HG03045 (cell line): ENCODE measurements at regions not wholly inside any gene's neighbourhood (a gene's known extent, or its start where the extent isn't known, plus 50 kb on each side); places are given as distances from the start of the nearest gene placed in this dataset.

Experiments used
- ATAC-seq: cut with Tn5 transposase; IDR thresholded peaks from one replicate; pipeline ENCODE4 v1.9.1; 2021; ENCODE audit warnings: mild to moderate bottlenecking, moderate library complexity; ENCODE audit not compliant: unreplicated experiment

DNA sequence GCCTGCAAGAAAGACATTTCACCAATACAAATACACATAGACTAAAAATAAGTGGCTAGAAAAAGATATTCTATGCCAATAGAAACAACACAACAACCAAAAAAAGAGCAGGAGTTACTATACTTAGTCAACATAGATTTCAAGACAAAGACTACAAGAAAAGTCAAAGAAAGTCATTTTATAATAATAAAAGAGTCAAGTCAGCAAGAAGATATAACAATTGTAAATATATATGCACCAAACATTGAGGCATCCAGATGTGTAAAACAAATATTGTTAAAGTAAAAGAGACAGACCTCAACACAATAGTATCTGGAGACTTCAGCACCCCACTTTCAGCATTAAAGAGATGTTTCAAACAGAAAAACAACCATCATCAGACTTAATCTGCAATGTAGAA, 104.6 kb downstream of the AMY1C start:
- no peak for ATAC-seq

DNA sequence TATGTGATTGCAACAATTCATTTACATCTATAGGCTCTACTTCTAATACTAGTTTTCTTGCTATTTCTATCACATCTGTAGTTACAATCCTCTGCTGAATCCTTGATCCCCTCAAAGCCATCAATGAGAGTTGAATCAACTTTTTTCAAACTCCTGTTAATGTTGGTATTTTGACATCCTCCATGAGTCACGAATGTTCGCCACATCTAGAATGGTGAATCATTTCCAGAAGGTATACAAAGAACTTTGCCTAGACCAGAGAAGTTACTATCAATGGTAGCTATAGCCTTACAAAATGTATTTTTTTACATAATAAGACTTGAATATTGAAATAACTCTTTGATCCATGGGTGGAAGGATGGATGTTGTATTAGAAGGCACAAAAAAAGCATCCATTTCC, 110.0 kb downstream of the AMY1C start:
- ATAC-seq, result no peak

GRCh38 chr1:103898576-103899345, 149.1 kb downstream of the AMY1C start:
- ATAC-seq, result no peak

DNA sequence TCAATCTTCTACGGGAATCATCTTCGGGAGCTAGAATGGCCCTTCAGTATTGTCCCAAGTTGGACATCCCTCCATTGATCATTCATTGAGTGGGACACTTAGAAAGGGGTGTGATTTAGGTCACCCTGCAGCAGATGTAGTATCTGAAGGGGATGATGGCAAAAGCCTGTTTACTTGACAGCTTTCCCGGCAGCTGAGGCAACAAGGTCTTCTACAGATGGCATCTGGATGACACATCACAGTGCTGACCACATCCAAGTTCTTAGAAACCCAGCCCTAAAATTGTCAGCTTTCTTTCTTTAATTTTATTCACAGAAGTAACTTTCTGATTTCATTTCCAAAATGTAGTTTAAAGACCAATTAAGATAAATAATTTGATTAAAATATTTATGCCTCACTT, 150.3 kb downstream of the AMY1C start:
- no peak for ATAC-seq

- ATAC-seq, result no peak
These were observed 151.4 kb downstream of the AMY1C start for GRCh38 chr1:103901072-103901471.

DNA sequence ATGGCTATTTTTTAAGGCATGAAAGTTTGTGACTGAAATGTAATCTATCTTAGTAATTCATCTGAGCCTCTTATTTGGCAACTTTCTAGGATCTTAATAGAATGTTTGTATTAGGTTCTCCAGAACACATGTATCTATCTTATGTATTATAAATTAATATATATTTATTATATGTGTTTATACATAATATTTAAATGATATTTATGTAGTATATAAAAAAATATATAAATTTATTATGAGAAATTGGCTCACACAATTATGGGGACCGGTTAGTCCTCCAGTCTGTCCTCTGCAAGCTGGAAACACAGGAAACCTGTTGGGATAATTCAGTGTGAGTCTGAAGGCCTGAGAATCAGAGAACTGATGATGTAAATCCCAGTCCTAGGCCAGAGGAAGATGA, 155.7 kb downstream of the AMY1C start:
- ATAC-seq, result no peak

GRCh38 chr1:103911450-103911849, 161.8 kb downstream of the AMY1C start:
- ATAC-seq, result no peak

- ATAC-seq, result no peak
These were observed 168.1 kb downstream of the AMY1C start for GRCh38 chr1:103917795-103918194.

- ATAC-seq, result no peak
These were observed 182.2 kb downstream of the AMY1C start for GRCh38 chr1:103931891-103932290.

- ATAC-seq, result no peak
These were observed 188.2 kb downstream of the AMY1C start for GRCh38 chr1:103937763-103938357.

GRCh38 chr1:103941086-103941485, 191.4 kb downstream of the AMY1C start:
- ATAC-seq, result no peak

DNA sequence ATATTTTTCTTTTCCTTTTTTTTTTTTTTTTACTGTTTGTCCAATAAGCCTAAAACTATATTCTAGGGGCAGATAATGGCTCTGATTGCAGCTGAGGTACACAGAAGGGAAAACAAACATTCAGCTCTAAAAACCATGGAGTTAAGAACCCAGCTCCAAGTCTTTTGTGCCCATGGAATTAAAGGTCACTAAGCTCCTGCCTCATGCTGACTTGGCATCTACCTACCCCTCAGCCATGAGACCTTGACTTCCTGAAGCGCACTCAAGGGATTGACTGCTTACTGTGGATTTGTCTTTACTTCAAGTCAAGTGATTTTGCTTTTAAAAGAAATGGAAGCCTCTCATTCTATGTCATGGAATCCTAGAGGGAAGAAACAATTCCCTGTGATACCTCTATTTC, 192.3 kb downstream of the AMY1C start:
- no peak for ATAC-seq

DNA sequence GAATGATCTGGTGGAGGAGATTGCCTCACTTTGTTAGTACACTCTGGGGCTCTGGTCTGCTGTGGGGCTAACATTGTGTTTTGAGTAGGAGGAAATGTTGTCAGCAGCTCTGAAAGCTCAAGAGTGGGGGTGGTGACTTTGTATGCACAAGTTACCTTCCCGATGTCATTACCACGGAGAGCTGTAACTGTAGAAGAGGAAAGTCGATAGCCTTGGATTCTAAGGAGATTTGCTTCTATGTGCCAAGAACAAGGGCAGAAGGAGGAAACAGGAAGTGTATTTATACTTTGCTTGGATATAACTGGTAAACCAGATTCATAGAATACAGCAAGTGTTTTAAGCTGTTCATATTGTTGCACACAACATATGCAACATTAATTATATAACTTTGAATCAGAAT, 196.1 kb downstream of the AMY1C start:
- ATAC-seq, result no peak

DNA sequence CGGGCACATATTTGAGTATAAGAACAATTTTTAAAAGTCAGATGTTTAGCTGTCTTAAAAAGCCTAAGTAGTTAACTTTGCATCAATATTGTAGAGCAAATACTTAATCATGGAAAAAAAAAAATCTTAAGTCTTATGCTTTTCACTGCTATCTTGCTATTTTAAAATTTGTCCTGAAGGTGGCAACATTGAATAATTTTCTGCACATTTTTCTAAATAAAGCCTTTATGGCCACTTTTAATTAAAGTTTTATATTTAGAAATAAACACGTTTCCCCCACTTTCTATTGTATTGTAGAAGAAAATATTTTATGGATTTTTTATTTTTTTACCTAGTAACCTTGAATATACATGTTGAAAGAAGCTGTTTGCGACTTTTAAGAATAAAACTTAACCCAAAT, 198.8 kb downstream of the AMY1C start:
- no peak for ATAC-seq

DNA sequence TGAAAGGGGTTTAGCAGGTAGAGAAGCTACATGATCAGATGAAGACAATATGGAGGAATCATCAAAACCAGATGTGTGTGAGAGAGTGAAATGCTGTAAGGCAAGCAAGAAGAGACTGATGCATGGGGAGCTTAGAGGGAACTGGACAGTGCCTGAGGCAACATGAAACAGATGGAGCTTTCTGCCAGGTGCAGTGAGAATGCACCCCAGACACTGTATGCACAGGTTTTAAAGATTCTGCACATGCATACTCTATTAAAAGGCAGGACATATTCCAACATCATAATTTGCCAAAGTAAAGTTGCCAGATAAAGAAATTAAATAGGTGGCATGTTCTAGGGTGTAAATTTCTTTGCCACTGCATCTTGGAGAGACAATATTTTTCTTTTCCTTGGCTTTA, 200.1 kb downstream of the AMY1C start:
- ATAC-seq, result no peak

DNA sequence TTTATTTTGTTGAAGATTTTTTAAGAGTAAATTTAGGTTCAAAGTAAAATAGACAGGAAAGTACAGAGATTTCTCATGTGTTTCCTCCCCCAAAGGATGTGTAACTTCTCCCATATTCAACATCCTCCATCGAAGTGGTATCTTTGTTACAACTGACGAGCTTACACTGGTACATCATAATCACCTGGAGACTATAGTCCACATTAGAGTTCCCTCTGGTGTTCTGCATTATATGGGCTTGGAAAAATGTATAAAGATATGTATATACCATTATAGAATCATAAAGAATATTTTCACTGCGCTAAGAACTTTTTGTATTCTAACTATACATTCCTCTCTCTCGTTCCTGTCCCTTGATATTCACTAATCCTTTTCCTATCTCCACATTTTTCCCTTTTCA, 203.7 kb downstream of the AMY1C start:
- ATAC-seq, result no peak

DNA sequence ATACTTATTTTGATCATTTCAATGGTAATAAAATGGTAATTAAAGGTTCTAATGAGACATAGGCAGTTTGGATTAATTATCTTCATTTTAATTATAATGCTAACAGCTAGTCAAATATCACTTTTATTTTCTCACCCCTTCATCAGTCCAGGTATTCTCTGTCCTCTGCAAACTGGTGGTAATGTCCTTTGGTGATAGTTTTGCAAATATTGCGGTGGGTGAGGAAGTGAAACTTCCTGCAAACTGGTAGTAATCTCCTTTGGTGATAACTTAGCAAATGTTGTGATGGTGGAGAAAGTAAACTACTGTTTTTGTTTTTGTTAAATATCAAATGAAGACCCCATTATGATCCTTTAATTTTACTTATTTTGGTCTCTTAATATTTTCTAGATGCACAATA, 209.0 kb downstream of the AMY1C start:
- ATAC-seq, result no peak

DNA sequence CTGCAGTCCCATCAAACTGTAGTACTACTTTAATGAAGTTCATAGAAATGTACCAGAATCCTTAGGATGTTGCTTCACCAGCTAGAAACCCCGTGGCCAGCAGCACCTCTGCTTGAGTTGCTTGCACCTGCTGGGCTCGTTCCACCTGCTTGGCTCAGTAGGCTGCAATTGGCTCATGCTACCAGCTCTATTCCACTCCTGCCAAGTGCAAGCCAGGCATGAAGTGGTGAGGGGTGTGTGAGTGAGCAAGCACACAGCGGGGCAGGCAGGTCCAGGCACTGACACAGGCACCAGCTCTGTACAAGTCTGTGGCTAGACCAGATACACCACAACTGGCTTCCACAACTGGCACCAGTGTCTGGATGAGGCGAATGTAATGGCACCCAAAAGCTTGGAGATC, 209.9 kb downstream of the AMY1C start:
- no peak for ATAC-seq

DNA sequence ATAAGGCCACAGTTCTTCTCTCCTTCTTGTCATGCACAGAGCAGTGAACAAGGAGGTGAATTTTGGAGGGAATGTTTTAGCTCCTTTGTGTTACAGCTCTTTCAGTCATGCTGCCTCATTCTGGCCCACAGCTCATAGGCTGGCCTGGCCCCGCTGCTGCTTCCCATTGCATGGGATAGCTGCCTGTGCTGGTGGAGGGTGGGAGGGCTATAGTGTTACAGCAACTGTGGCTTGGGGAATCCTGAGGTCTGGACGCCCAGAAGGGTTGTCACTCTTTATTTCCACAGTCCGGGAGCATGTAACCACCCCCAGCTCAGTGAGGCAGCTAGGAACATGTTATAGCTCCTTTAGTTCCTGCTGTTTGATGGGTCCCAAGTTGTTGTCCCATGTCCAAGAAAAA, 210.3 kb downstream of the AMY1C start:
- no peak for ATAC-seq

DNA sequence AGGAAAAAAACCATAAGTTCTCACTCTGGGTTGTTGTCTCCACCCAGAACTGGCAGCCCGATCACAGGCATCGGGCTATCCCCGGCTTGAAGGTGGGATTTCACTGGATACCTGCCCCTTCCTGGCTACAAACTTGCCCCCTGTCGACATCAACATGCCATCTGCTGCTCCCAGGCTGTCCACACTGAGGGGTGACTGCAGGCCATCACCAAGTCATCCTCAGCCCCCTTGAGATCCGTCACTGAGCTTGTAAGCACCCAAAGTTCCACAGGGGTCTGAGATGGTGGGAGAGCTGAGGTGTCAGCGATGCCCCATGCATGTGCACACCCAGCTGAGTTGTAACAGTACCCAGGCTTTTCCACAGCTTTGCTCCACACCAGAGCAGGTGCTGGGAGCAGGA, 211.0 kb downstream of the AMY1C start:
- no peak for ATAC-seq

DNA sequence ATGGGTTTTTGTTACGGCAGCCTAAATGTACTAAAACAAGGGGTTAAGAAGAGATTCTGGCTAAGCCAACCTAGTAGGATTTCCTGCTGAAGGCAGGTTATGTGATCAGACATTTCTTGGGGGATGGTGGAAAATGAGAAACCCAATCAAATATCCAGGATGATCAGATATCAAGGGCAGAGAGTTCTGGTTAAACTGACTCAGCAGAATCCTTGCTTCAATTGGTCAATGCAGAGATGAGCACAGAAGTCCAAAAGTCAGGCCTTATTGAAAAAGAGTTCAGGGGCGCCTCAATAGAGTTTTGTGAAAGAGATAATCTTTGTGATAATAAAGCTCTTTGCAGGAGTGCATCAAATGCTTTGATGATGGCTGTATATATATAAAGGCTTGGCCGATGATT, 237.1 kb downstream of the AMY1C start:
- no peak for ATAC-seq

DNA sequence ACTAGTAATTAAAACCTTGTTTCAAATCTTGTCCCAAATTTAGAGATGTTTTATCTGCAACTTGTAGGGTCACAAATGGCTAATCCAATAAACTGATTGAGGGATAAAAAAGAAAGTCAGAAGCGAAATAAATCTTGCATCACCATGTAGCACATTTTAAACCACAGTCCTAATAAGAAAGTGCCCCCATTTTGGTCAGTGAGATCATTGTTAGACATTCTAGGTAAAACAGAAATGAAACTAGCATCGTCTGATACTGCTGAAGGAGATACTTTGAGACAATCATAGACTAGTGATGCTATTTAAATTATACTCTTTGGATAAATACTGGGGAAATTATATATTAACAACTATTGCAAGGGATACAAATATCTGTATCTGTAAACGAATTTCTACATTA, 247.9 kb downstream of the AMY1C start:
- ATAC-seq, result no peak
